ENCODE measurements at regions not wholly inside any gene's neighbourhood (a gene's known extent, or its start where the extent isn't known, plus 50 kb on each side); places are given as distances from the start of the nearest gene placed in this dataset.

DNA sequence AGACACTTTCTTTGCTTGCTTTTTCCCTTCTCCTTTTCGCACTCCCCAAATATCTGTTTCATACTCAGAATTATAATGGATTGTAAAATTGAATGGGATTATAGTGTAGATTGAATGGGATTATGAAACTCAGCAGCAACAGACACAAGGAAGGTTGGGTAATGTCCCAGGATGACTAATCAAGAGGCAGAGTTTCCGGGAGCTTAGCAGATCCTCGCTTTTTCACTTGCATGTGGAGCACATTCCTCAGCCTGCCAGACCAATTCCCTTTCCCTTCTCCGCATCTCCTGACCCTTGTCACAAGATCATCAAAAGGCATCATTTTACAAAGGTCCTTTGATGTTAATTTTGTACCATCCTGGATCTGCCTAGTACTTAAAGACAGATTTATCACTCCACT, 55.1 kb upstream of the SLC1A1 start:
- peaks cover 11% of the 10 kb centered on the region for H3K9me3 Mint-ChIP-seq (ENCODE audit: low read depth)
- no peaks in the 10 kb centered on the region for H3K27me3 Mint-ChIP-seq
- no peak for ATAC-seq
- ChIA-PET CTCF (interaction anchor here (1.3 kb wide), 1 partner anchor 28 kb away, joined by 3 read pairs; no protein-coding TSS in a partner anchor), POLR2A (no interaction called here)
- no peak overlapping the region for H3K27ac Mint-ChIP-seq
- no peak for DNase-seq
- intact Hi-C loops (cut with DNase I, micrococcal nuclease), result no loop called here
- peaks cover 4% of the 10 kb centered on the region for H3K4me1 Mint-ChIP-seq
- no peak overlapping the region for H3K4me3 Mint-ChIP-seq
- no peaks in the 10 kb centered on the region for H3K36me3 Mint-ChIP-seq (ENCODE audit: low read depth)

DNA sequence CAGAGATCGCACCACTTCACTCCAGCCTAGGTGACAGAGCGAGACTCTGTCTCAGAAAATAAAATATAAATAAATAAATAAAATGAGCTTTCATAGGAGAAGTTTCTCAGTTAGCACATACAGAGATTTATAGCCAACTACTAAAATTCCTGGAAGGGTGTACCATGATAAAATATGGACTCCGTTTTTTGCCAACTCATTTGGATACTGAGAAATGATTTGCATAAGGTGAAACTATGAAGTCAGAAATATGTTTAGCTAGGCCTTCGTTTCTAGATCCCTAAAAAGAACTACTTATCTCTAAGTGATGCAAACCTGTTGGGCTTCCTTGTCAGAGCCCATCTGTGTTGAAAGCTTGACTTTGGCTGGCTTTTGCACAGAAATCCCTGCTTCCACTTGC, 56.9 kb upstream of the SLC1A1 start:
- Mint-ChIP-seq H3K4me1 (peaks cover under 1% of the 10 kb centered on the region), H3K4me3 (no peak overlapping the region), H3K9me3 (ENCODE audit: low read depth) (peaks cover under 1% of the 10 kb centered on the region), H3K36me3 (ENCODE audit: low read depth) (no peaks in the 10 kb centered on the region), H3K27ac (no peak overlapping the region), H3K27me3 (no peaks in the 10 kb centered on the region)
- POLR2A ChIA-PET, result no interaction called here
- CTCF ChIA-PET, result interaction anchor here (0.6 kb wide), 1 partner anchor 845 kb away, joined by 3 read pairs; no protein-coding TSS in a partner anchor
- intact Hi-C loops (cut with DNase I, micrococcal nuclease), result no loop called here
- ATAC-seq (no peak), DNase-seq (no peak)

DNA sequence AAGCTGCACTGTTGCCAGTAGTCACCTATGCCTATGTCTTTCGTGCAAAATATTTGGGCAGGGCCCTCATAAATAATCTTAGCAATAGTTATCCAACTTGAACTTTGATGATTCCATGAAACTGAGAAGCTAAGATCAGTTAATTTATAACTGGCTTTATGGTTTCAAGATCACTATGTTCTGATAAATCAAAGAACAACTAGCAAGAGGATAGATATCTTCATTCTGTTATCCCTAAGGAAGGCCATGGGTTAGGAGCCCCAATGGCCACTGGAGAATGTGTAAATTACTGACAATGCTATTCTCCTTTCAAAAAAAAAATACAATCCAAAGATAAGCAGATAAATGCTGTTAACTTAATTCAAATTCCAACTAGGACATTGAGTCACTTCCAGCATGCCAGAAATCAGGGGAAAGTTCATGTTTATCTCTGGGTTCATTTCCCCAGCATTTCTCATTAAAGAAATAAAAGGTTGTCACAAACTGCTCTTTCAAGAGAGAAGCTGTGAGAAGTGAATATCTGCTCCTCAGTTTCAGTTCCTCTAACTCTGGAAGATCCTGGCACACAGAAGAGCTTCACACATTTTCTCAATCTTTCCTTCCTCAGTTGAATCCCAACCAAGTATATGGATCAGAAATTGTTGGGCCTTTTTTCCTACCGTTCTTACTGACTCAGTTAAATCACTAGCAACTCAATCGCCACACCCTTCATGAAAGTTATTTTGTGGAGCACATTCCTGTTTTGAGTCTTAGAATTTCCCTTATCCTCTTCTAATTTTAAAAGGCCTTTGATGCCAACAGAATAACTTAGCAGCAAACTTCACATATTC, 59.6 kb upstream of the SLC1A1 start:
- Mint-ChIP-seq H3K4me3 (no peak overlapping the region), H3K4me1 (no peaks in the 10 kb centered on the region), H3K36me3 (ENCODE audit: low read depth) (no peaks in the 10 kb centered on the region), H3K27ac (no peak overlapping the region), H3K9me3 (ENCODE audit: low read depth) (no peaks in the 10 kb centered on the region), H3K27me3 (no peaks in the 10 kb centered on the region)
- ATAC-seq (no peak), DNase-seq (no peak)
- CTCF ChIA-PET, result no interaction called here
- intact Hi-C loops (cut with DNase I, micrococcal nuclease), result no loop called here
- POLR2A ChIA-PET, result no interaction called here

DNA sequence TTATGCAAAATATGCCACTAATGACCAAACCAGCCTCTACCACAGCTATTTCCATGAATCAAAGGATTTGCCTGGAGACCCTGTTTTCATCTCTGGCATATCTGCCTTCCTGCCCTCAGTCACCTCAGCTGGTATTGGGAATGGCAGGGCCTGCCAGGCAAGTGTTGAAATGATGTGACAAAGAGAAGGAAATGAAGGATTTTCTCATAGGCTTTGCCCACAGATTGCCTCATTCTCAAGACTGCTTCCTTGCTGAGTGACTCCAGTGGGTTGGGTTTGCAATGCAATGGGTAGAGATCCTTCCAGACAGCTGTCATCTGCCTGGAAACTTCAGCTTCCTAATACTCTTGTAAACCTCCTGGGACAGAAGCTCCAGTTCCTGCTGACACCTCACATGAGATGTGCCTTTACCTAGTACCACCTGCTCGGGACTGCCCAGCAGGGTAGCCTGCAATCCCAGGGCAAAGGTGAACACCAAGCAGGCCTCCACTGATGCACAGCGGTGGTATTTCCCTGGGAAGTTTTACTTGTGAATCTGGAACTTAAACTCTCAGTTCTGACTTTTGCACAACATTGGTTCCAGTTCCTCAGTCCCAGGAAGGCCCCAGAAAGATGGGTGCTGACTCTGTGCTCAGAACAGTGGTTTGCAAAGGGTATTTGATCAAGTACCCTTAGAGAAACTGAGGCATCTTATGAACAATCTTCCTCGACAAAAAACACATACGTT, 64.8 kb upstream of the SLC1A1 start:
- H3K27me3 Mint-ChIP-seq, result no peaks in the 10 kb centered on the region
- no peak for DNase-seq
- POLR2A ChIA-PET, result no interaction called here
- no peaks in the 10 kb centered on the region for H3K36me3 Mint-ChIP-seq (ENCODE audit: low read depth)
- no peak overlapping the region for H3K4me3 Mint-ChIP-seq
- H3K9me3 Mint-ChIP-seq (ENCODE audit: low read depth), result no peaks in the 10 kb centered on the region
- intact Hi-C loops (cut with DNase I, micrococcal nuclease), result no loop called here
- H3K27ac Mint-ChIP-seq, result no peak overlapping the region
- H3K4me1 Mint-ChIP-seq, result peaks cover 13% of the 10 kb centered on the region
- CTCF ChIA-PET, result interaction anchor here (0.7 kb wide), 1 partner anchor 135 kb away, joined by 3 read pairs; no protein-coding TSS in a partner anchor
- ATAC-seq, result no peak

DNA sequence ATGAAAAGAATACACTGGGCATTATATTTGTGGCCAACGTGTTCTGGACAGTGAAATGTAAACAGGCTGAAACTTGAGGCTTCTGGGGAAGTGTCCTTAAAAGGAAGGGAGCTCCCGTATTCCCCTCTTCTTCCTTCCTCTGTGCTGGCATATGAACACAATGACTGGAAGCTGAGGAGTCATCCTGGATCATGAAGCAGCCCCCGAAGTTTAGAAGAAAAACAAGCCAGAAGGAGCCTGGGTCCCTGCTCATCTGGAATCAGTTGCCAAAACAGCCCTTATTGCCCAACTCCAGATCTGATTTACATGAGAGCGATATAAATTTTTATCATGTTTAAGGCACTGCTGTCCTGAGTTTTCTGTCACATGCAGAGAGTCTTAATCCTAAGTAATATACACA, 65.4 kb upstream of the SLC1A1 start:
- no peaks in the 10 kb centered on the region for H3K36me3 Mint-ChIP-seq (ENCODE audit: low read depth)
- POLR2A ChIA-PET, result no interaction called here
- DNase-seq (no peak), ATAC-seq (no peak)
- H3K27ac Mint-ChIP-seq, result no peak overlapping the region
- CTCF ChIA-PET, result interaction anchor here (0.7 kb wide), 1 partner anchor 135 kb away, joined by 3 read pairs; no protein-coding TSS in a partner anchor
- H3K27me3 Mint-ChIP-seq, result no peaks in the 10 kb centered on the region
- H3K9me3 Mint-ChIP-seq (ENCODE audit: low read depth), result no peaks in the 10 kb centered on the region
- intact Hi-C loops (cut with DNase I, micrococcal nuclease), result no loop called here
- peaks cover 13% of the 10 kb centered on the region for H3K4me1 Mint-ChIP-seq
- no peak overlapping the region for H3K4me3 Mint-ChIP-seq

DNA sequence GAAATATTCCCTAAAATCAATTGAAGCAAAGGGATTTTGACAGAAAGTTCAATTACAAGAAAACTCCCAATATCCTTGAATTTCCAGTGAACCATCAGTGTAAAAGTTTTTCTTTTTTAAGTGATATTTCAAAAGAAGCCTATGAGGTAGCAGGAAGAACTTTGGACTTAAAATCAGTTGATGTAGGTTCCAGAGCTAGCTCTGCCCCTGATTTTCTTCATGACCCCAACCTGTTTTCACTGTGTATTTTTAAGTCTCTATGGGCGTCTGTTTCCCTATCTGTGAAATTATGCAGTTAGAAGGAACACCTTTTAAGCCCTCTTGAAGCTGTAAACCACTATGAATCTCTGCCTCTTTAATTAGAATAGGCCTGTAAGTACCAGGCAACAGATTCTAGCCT, 66.2 kb upstream of the SLC1A1 start:
- H3K9me3 Mint-ChIP-seq (ENCODE audit: low read depth), result no peaks in the 10 kb centered on the region
- intact Hi-C loops (cut with DNase I, micrococcal nuclease), result no loop called here
- no peaks in the 10 kb centered on the region for H3K27me3 Mint-ChIP-seq
- no peak for DNase-seq
- CTCF ChIA-PET, result no interaction called here
- no peak overlapping the region for H3K4me3 Mint-ChIP-seq
- H3K27ac Mint-ChIP-seq, result no peak overlapping the region
- no peak for ATAC-seq
- no peaks in the 10 kb centered on the region for H3K36me3 Mint-ChIP-seq (ENCODE audit: low read depth)
- POLR2A ChIA-PET, result no interaction called here
- peaks cover 13% of the 10 kb centered on the region for H3K4me1 Mint-ChIP-seq

DNA sequence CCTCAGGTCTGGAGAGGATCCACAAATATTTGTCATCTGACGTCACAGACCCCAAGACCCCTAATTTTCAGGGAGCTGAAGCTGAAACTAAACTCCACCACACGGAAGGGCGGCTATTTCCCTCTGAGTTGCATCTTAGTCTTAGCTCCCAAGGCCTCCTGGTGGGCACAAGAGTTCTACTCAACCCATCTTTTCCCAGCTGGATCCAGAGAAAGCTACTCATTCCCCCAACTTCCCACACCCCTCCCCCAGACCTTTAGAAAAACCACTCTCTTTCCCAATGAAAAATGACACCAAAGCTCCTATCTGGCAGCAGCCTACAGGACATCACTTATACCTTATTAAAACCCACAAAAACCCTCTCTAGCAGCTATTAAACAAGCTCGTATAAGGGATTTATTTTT, 67.1 kb upstream of the SLC1A1 start:
- DNase-seq (no peak), ATAC-seq (no peak)
- ChIA-PET POLR2A (no interaction called here), CTCF (interaction anchor here (0.6 kb wide), 1 partner anchor 783 kb away, joined by 3 read pairs; no protein-coding TSS in a partner anchor)
- H3K9me3 Mint-ChIP-seq (ENCODE audit: low read depth), result no peaks in the 10 kb centered on the region
- no peak overlapping the region for H3K4me3 Mint-ChIP-seq
- H3K36me3 Mint-ChIP-seq (ENCODE audit: low read depth), result no peaks in the 10 kb centered on the region
- no peak overlapping the region for H3K27ac Mint-ChIP-seq
- no peaks in the 10 kb centered on the region for H3K27me3 Mint-ChIP-seq
- intact Hi-C loops (cut with DNase I, micrococcal nuclease), result no loop called here
- peaks cover 13% of the 10 kb centered on the region for H3K4me1 Mint-ChIP-seq

DNA sequence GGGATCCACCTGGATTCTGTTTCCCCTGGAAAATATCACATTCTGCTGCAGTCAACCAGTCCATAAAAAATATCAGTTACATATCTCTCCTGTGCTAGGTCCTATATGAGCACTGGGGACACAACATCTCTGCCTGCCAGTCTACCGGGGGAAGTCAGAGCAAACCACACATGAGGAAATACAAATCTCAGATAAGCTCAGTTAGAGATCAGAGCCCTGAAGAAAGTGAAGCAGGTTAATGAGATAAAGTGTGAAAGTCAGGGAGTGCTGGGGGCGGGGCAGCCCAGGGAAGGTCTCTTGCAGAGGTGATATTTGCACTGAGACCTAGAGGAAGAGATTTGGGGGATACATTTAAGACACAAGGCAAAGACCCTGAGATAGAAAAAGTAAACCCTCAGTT, 67.8 kb upstream of the SLC1A1 start:
- ChIA-PET POLR2A (no interaction called here), CTCF (no interaction called here)
- Mint-ChIP-seq H3K4me1 (peaks cover 13% of the 10 kb centered on the region), H3K27ac (no peak overlapping the region), H3K9me3 (ENCODE audit: low read depth) (no peaks in the 10 kb centered on the region), H3K36me3 (ENCODE audit: low read depth) (no peaks in the 10 kb centered on the region), H3K4me3 (no peak overlapping the region), H3K27me3 (no peaks in the 10 kb centered on the region)
- ATAC-seq, result no peak
- no peak for DNase-seq
- intact Hi-C loops (cut with DNase I, micrococcal nuclease), result no loop called here

DNA sequence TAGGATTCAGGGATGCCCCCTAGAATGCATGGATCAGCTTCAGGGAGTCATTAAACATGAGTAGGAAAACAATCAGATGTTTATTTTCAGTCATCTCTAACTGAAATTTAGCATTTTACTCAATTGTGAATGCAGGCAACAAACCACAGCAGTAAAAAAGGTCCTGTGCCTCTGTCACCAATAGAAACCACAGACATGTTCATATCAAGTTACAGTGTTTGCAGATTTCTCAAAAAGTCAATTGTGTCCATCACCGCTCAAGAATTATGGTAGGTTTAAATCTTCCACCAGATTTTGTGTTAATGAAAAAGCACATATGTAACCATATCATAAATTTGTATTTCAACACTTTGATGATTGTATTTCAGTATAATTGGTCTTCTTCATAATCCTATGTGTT, 68.4 kb upstream of the SLC1A1 start:
- ATAC-seq, result no peak
- H3K27ac Mint-ChIP-seq, result no peak overlapping the region

DNA sequence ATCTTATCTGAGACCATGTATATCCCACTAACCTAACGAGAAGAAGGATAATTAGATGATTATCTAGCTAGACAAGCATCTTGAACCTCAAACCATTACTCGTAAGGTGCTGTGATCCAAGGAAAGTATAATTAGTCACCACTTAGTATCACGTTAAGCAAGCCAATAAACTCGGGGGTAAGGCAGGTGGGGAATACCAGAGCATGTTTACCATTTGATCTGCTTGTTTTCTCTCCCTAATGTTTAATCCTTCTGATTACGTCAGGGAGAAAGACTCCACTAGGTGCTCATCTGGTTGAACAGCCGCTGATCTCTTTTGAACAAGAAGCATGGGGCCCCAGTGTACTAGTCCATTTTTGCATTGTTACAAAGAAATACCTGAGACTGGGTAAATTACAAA, 69.9 kb upstream of the SLC1A1 start:
- Mint-ChIP-seq H3K4me3 (no peak overlapping the region), H3K36me3 (ENCODE audit: low read depth) (no peaks in the 10 kb centered on the region), H3K27ac (no peak overlapping the region), H3K27me3 (no peaks in the 10 kb centered on the region), H3K4me1 (peaks cover 13% of the 10 kb centered on the region), H3K9me3 (ENCODE audit: low read depth) (no peaks in the 10 kb centered on the region)
- CTCF ChIA-PET, result no interaction called here
- POLR2A ChIA-PET, result no interaction called here
- DNase-seq (no peak), ATAC-seq (no peak)
- intact Hi-C loops (cut with DNase I, micrococcal nuclease), result no loop called here

More for the DNA sequence above, 68.4 kb upstream of the SLC1A1 start:
- H3K9me3 Mint-ChIP-seq (ENCODE audit: low read depth), result no peaks in the 10 kb centered on the region
- ChIA-PET CTCF (no interaction called here), POLR2A (no interaction called here)
- H3K36me3 Mint-ChIP-seq (ENCODE audit: low read depth), result no peaks in the 10 kb centered on the region
- no peaks in the 10 kb centered on the region for H3K27me3 Mint-ChIP-seq
- no peak for DNase-seq
- peaks cover 13% of the 10 kb centered on the region for H3K4me1 Mint-ChIP-seq
- no peak overlapping the region for H3K4me3 Mint-ChIP-seq
- intact Hi-C loops (cut with DNase I, micrococcal nuclease), result no loop called here

DNA sequence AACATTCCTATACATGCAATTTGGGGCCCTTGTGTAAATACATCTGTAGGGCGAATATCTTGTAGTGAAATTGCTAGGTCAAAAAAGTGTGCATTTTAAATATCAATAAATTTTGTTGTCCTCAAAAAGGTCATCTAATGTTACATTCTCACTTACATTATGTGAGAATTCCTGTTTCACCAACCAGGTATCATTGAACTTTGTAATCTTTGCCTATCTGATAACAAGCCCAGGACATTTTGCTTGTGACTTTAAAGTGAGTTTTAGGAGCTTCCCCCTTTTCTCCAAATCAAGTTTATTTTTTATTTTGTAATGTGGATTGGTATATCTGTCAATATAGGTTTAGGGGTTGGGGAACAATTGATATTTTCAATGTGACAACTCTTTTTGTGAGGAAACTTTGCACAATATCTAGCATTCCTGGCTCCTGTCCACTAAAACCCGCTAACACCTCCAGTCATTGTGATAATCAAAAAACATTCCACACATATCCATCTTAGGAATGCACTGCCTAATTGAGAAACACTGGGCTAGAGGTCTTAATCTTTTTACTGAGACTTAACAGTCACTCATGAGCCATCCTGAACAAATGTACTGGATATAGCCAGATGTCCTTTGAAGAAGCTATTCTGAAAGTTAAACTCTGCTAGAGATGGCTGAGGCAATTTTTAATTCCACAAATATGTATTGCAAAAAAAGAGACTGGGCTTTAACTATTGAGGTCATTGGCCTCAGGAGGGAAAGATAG, 72.5 kb upstream of the SLC1A1 start:
- H3K9me3 Mint-ChIP-seq (ENCODE audit: low read depth), result no peaks in the 10 kb centered on the region
- DNase-seq (no peak), ATAC-seq (no peak)
- no peak overlapping the region for H3K27ac Mint-ChIP-seq
- intact Hi-C loops (cut with DNase I, micrococcal nuclease), result no loop called here
- H3K4me3 Mint-ChIP-seq, result no peak overlapping the region
- POLR2A ChIA-PET, result interaction anchor here (0.6 kb wide), 1 partner anchor 30 kb away, joined by 4 read pairs; no protein-coding TSS in a partner anchor
- no peaks in the 10 kb centered on the region for H3K27me3 Mint-ChIP-seq
- CTCF ChIA-PET, result no interaction called here
- H3K36me3 Mint-ChIP-seq (ENCODE audit: low read depth), result no peaks in the 10 kb centered on the region
- peaks cover 12% of the 10 kb centered on the region for H3K4me1 Mint-ChIP-seq

Data from activated CD4-positive, alpha-beta T cell treated with anti-CD3 and anti-CD28 coated beads for 36 hours (primary cell).